ENCODE measurements at regions not wholly inside any gene's neighbourhood (a gene's known extent, or its start where the extent isn't known, plus 50 kb on each side); places are given as distances from the start of the nearest gene placed in this dataset.

- Histone ChIP-seq H3K4me3 (no peak overlapping the region), H3K27ac (no peak overlapping the region), H3K27me3 (replicated peaks; ENCODE audit: insufficient read depth) (no peaks in the 10 kb centered on the region), H3K9me3 (no peaks in the 10 kb centered on the region), H3K36me3 (no peaks in the 10 kb centered on the region), H3K4me1 (replicated peaks) (no peaks in the 10 kb centered on the region)
- DNase-seq (ENCODE audit: low spot score): no peak
- WGBS: 87% methylated on average over 3 of the region's 3 CpGs
- intact Hi-C loops (cut with DNase I): no loop called here
- TF ChIP-seq, protein P1, sequence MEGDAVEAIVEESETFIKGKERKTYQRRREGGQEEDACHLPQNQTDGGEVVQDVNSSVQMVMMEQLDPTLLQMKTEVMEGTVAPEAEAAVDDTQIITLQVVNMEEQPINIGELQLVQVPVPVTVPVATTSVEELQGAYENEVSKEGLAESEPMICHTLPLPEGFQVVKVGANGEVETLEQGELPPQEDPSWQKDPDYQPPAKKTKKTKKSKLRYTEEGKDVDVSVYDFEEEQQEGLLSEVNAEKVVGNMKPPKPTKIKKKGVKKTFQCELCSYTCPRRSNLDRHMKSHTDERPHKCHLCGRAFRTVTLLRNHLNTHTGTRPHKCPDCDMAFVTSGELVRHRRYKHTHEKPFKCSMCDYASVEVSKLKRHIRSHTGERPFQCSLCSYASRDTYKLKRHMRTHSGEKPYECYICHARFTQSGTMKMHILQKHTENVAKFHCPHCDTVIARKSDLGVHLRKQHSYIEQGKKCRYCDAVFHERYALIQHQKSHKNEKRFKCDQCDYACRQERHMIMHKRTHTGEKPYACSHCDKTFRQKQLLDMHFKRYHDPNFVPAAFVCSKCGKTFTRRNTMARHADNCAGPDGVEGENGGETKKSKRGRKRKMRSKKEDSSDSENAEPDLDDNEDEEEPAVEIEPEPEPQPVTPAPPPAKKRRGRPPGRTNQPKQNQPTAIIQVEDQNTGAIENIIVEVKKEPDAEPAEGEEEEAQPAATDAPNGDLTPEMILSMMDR (IDR thresholded peaks at IDR 0.05): no peak
- TF ChIP-seq POLR2A (IDR thresholded peaks at IDR 0.05) (no peak), POLR2AphosphoS5 (IDR thresholded peaks at IDR 0.05) (no peak)
Observed at GRCh38 chr6:139567095-139567494, 192.6 kb upstream of the CITED2 start.

GRCh38 chr6:139565591-139565990 is 191.1 kb upstream of the CITED2 start:
- Histone ChIP-seq H3K36me3 (no peaks in the 10 kb centered on the region), H3K27ac (no peak overlapping the region), H3K27me3 (replicated peaks; ENCODE audit: insufficient read depth) (no peaks in the 10 kb centered on the region), H3K9me3 (no peaks in the 10 kb centered on the region), H3K4me1 (replicated peaks) (no peaks in the 10 kb centered on the region), H3K4me3 (no peak overlapping the region)
- intact Hi-C loops (cut with DNase I): no loop called here
- 0% methylated on average over 1 of the region's 1 CpG for WGBS
- TF ChIP-seq, protein P1 (IDR thresholded peaks at IDR 0.05): no peak
- TF ChIP-seq POLR2A (IDR thresholded peaks at IDR 0.05) (no peak), POLR2AphosphoS5 (IDR thresholded peaks at IDR 0.05) (no peak)
- no peak for DNase-seq (ENCODE audit: low spot score)

DNA sequence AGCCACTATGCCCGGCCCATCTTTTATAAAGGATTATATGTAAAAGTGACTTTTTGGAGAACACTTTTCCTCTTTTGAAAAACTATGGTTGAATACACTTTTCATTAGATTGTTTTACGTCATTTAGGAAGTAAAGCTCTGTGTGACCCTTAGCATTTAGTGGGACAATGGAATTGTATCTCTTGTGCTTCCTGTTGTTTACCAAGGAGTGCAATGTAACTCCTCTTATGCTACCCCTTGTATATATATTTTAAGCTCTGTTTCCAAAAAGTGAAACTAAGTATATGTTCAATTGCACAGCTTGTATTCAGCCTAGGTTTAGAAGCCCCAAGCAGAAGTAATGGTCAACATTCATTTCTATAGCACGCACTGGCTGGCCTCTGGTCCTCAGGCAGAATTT is 183.1 kb upstream of the CITED2 start:
- H3K4me3 ChIP-seq: no peak overlapping the region
- H3K27ac ChIP-seq: no peak overlapping the region
- 98% methylated on average over 3 of the region's 3 CpGs for WGBS
- H3K27me3 ChIP-seq (replicated peaks; ENCODE audit: insufficient read depth): no peaks in the 10 kb centered on the region
- H3K4me1 ChIP-seq (replicated peaks): no peaks in the 10 kb centered on the region
- no peak for DNase-seq (ENCODE audit: low spot score)
- H3K9me3 ChIP-seq: no peaks in the 10 kb centered on the region
- TF ChIP-seq POLR2AphosphoS5 (IDR thresholded peaks at IDR 0.05) (no peak), POLR2A (IDR thresholded peaks at IDR 0.05) (no peak)
- TF ChIP-seq, protein P1 (IDR thresholded peaks at IDR 0.05): no peak
- H3K36me3 ChIP-seq: no peaks in the 10 kb centered on the region
- intact Hi-C loops (cut with DNase I): no loop called here

GRCh38 chr6:139556532-139556931 is 182.1 kb upstream of the CITED2 start:
- Histone ChIP-seq H3K36me3 (no peaks in the 10 kb centered on the region), H3K9me3 (no peaks in the 10 kb centered on the region), H3K4me3 (no peak overlapping the region), H3K27me3 (replicated peaks; ENCODE audit: insufficient read depth) (no peaks in the 10 kb centered on the region), H3K27ac (no peak overlapping the region), H3K4me1 (replicated peaks) (no peaks in the 10 kb centered on the region)
- intact Hi-C loops (cut with DNase I): no loop called here
- TF ChIP-seq POLR2A (IDR thresholded peaks at IDR 0.05) (no peak), POLR2AphosphoS5 (IDR thresholded peaks at IDR 0.05) (no peak)
- TF ChIP-seq, protein P1 (IDR thresholded peaks at IDR 0.05): no peak
- DNase-seq (ENCODE audit: low spot score): no peak

DNA sequence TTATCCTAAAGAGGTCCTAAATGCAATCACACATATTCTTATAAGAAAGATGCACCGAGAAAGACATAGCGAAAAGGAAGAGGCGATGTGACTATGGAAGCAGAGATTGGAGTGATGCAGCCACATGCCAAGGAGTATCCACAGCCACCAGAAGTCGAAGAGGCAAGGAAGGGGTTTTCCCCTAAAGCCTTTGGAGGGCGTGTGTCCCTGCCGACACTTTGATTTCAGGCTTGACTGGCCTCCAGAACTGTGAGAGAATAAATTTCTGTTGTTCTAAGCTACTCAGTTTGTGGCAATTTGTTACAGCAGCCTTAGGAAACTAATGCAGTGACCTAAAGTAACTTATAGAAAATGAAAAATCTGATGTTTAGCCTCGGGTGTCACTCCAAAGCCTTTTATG is 179.5 kb upstream of the CITED2 start:
- Histone ChIP-seq H3K27ac (no peak overlapping the region), H3K4me1 (replicated peaks) (no peaks in the 10 kb centered on the region), H3K27me3 (replicated peaks; ENCODE audit: insufficient read depth) (no peaks in the 10 kb centered on the region), H3K9me3 (no peaks in the 10 kb centered on the region), H3K4me3 (no peak overlapping the region), H3K36me3 (no peaks in the 10 kb centered on the region)
- TF ChIP-seq, protein P1 (IDR thresholded peaks at IDR 0.05): no peak
- TF ChIP-seq POLR2A (IDR thresholded peaks at IDR 0.05) (no peak), POLR2AphosphoS5 (IDR thresholded peaks at IDR 0.05) (no peak)
- DNase-seq (ENCODE audit: low spot score): no peak
- WGBS: 74% methylated on average over 7 of the region's 7 CpGs
- intact Hi-C loops (cut with DNase I): no loop called here
